Pons (tissue), 1 donor: ENCODE measurements at regions not wholly inside any gene's neighbourhood (a gene's known extent, or its start where the extent isn't known, plus 50 kb on each side); places are given as distances from the start of the nearest gene placed in this dataset.
"Not testable (repeated sequence)": the region's sequence is repeated elsewhere in the genome, so short reads cannot be mapped to it uniquely, and the experiment has no call there.

ENCODE experiments used
- DNase-seq: peaks from one replicate; pipeline ENCODE4 v3.0.0-alpha.2; 2016; ENCODE audit warnings: low spot score

DNA sequence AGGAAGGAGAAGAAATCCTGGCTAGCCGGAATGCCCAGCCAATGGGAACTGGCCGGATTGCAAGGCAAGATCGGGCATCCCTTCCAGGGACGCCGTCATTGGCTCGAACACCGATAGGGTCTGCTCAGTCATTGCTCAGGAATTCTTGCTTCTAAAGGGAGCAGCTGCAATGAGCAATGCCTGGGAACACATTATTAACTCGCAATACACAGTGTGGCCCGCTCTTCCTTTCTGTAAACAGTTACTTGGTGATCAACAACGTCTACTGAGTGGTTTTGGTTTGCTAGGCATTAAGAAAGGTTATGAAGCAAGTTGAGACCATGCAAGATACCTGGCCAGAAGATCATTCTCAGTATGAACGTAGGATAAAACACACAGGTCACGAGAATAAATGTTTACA, 165.4 kb upstream of the CITED2 start:
- DNase-seq: no peak

DNA sequence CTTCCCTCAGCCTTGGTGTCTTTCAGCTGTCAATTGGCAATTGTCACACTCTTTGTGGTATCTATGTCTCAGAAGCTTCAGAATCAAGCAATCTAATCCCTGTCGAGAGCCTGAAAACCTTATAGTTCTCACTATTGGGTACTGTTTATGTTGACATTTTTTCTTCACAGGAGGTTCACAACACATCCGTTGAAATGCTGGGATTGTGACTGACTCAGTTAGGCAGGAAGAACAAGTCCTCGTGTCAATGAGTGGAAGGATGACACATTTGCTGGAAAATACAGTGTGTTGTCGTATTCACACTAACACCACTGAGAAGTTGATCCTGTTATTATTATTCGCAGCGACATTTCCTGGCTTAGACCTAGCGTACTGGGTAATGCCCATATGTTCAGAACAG, 163.9 kb upstream of the CITED2 start:
- DNase-seq: no peak

DNA sequence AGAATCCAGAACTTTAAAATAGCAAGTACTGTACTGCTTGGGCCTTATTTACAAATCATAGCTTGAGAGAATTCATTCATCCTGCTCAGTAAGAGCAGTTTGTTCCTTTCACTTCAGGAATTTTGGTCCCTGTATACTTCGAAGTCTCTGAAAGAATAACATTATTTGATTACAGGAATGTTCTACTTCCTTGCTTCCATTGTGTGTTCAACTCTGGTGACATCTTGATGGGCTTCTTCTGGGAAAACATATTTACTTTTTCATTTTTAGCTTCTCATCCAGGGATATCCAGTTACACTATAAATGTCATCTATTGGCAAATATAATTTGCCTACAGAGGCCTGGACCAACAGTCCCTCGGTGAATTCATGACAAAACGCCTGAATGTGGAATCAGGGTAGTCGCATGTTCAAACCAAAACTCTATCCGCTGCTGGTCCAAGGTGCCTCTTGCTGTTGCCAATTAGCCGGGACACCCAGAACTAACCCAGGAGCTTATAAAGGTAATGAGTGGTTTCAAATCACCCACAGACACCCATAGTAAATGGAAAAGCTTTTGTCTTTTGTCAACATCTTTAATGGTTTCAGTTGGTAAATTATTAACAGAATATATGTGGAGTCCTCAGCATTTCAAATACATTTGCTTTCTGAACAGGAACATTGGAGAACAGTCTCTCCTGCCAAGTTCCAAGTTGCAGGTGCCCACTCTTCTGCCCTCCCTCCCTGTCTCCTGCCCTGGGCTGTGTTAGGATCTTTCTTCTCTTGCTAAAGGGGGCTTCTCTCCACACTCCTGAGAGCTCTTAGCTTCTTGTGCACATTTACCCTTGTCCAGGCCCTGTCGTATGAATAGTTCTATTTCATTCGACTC, 162.5 kb upstream of the CITED2 start:
- no peak for DNase-seq

DNA sequence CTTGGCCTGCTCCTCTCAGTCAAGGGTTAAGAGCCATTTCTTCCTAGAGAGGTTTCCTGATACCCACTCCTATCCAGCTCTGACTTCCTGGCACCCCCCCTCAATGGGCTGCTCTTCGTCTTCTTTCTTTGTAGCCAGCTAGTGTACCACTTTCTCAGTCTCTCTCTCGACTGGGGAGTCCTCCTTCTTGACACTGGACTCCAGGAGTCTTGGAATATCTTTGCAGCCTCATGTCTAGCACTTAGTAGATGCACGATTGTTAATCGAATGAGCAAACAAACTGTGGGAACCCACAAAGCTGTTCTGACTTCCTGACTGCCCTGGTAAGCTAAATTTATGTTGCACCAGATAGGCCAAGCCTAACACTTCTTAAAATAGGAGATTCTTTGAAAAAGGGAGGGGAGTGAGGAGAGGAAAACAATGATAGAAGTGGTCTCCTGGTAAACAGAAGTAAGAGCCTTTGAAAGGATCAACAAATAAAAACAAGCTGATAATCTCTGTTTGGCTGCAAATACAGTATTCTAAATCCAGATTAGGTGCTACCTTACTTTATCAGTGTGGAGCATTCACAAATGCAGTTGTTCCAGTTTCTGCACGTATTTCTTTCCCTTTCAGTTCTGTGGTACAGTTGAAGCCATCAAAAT, 160.1 kb upstream of the CITED2 start:
- DNase-seq: no peak

DNA sequence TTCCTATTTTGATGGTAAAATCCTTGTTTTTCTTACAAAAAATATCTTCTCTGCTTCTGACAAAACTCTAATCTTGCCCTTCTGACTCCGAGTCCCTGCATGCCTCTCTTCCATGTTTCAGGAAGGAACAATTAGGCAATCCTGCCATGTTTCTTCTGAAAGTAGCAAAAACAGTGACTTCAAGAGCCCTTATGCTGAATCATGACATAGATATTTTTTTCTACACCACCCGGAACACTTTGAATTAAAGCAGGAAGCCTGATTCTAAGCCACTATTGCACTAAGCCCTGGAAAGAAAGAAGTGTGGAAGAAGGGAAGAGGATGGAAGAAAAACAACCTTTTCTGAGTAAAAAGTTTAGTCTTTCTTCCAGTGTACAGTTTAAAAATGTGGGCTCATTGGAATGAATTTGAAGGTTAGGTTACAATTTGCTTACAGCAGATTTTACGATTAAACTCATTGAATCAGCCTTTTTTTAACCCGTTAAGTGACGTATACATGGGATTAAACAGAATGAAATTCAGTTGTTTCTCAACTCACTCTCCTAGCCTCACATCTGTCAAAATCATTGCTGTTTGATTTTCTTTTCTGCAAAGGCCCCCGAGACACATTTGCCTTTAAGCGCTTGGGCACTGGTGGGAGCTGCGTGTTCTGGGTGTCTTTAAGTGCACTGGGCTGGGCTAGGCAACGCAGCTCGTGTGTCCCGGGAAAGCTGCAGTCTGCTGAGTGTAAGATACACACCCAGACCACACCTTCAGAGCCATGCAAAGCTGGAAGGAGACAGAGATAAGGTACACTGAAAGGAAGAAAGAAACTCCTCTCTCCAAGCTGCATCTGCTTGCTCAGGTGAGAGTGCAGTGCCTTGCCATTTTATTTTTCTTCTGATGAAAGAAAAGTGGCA, 159.4 kb upstream of the CITED2 start:
- peak; percentile 42 for DNase-seq

DNA sequence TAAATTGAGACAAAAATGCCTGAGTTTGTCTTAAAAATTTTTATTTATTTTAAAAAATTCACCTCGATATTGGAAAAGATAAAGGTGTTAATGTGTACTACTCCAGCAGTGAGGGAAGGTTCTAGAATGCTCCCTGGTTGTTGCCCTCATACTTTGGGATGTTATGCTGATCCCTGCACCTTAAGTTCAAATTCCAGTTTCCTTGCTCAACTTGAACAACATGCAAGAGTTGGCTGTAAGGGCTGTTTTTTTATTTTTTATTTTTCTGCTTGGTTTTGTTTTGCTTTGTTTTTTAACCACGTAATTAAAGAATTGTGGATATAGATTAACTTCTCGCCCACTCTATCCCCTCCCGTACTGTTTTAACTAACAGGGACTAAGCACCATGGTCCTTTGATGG, 158.7 kb upstream of the CITED2 start:
- DNase-seq: no peak

DNA sequence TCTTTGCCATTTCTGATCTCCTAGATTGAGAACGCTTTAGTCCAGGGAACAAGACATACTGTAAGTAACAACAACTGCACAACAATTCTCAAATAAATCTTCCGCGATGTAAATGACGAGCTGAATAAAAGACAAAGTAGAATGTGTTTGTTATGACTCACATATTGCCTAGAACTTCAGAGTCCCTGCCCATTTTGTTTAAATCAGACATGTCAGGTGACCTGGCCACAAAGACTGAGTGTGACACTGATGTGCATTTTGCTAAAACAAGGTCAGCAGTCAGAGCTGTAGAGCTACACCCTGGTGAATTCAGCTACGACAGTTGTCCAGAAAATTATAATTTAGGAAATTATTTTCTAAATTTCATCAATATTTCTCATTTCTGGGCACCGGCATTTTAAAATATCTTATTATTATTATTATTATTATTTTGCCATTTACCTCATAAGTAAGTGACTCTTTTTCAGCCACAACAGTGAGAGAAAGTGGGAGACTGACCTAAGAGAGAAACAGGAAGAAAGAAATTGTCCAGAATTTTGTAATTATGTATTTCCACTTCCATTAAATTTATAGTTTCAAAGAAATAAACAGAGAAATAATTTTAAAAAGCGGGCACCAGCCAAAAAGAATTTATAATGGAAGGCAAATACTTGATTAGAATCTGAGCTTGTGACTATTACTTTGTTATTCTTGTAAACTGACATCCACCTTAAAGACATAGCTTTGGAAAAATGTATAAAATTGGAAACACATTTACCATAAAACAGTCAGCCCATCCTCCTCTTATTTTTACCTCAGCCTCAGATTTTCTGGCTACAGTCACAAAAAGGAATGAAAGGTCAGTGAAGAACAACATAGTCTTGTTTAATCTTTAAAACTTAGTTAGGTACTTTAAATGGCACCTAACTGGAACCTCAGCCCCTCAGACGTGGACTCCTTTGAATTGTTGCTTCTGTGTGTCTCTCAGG, 157.0 kb upstream of the CITED2 start:
- no peak for DNase-seq

GRCh38 chr6:139530561-139530960, 156.1 kb upstream of the CITED2 start:
- DNase-seq: no peak

GRCh38 chr6:139529420-139529819, 155.0 kb upstream of the CITED2 start:
- no peak for DNase-seq

DNA sequence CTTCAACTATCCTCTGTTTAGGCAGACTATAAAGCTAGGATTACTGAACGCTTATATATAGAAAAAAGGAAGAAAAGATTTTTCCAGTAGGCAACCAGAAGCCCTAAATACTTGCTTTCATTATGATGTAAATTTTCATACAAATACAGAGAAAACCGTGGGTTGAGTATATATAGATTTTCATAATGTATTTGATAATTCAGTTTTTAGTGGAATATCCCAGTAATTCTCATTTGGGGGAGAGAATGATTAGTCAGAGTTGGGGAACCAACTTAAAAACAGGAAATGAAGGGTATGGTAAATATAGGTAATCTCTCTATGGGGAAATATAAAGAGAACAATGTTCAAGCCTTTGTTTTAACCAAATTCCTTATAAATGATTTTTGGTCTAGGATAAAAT, 154.0 kb upstream of the CITED2 start:
- no peak for DNase-seq

GRCh38 chr6:139525415-139525814, 151.0 kb upstream of the CITED2 start:
- DNase-seq: no peak

GRCh38 chr6:139523986-139524385, 149.5 kb upstream of the CITED2 start:
- no peak for DNase-seq

- no peak for DNase-seq
Measured at GRCh38 chr6:139522511-139523220, 148.2 kb upstream of the CITED2 start.

GRCh38 chr6:139521338-139521737, 146.9 kb upstream of the CITED2 start:
- DNase-seq: no peak

DNA sequence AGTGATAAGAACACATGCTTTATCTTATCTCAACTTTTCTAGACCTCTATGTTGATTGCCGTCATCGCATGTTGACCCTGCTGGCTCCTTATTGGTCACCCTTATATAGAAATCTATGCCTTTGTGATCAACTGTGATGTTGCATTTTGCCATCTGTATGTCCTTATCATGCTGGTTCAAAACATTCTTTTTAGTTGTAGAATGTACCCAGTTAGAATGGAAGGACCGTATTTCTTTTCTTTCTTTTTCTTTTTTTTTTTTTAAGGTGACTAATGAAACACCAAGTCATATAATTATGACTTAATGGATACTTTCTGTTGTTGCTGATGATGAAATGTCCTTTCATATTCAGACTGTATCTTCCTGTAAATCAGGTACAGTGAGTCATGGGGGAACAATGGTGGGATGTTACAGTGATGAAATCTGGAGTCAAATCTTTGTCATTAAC, 145.9 kb upstream of the CITED2 start:
- DNase-seq: no peak

DNA sequence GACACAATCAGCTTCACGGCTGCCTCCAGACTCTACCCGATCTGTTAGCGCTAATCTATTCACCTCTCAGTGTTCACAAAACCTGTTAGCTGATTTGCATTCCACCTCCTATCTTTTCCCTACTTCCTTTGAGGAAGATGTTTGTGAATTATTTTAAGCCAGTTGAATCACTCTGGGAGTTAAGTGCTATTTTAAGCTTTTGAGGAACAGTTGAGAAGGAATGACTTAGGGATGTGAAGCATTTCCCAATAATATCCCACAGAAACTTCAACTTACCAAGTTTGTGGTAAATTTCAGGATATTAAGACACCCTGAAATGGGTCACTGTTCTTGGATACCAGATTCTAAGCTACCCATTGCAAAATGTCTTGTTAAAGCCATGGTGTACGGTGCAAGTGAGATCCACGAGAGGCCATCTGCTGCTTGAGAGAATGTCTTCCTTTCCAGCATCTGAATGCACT, 145.2 kb upstream of the CITED2 start:
- no peak for DNase-seq

- DNase-seq: no peak
Measured at GRCh38 chr6:139519097-139519496, 144.6 kb upstream of the CITED2 start.

DNA sequence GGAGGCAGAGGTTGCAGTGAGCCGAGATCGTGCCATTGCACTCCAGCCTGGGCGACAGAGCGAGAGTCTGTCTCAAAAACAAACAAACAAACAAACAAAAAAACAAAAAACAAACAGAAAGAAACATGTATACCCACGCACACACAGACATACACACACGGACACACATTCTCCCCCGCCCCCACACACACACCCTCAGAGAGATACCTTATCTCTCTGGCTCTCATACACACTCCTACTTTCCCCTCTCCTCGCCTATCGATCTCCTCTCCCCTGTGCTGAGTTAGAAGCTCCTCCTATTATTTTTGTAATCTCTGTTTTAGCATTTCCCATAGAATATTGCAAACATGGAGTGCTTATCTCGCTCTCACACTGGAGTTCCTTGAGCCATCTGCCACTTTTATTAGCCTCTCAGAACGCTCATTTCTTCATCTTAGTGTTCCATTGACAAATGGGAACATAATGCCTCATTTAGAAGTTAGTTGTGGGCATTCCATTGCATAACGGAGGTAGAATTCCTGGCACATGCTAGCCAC, 144.2 kb upstream of the CITED2 start:
- no peak for DNase-seq

DNA sequence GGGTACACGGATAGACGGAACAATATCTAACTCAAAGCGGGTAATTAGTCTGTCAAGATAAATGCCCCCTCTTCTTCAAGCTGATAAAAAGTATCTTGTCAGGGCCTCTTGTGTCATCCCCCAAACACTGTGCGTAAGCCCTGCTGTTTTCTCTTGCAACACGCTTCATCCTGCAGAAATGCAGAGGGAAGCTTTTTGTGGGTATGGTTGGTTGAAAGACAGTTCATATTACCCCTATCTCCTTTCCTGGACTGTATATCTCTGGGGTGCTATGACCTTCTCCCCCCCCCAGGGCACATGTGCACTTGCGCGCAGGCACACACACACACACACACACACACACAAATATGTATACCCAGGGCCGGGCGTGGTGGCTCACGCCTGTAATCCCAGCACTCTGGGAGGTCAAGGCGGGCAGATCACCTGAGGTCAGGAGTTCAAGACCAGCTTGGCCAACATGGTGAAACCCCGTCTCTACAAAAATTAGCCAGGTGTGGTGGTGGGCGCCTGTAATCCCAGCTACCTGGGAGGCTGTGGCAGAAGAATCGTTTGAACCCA, 143.6 kb upstream of the CITED2 start:
- not testable (repeated sequence) for DNase-seq

GRCh38 chr6:139515511-139515910, 141.1 kb upstream of the CITED2 start:
- no peak for DNase-seq
